C4-2B (cell line): ENCODE measurements at regions not wholly inside any gene's neighbourhood (a gene's known extent, or its start where the extent isn't known, plus 50 kb on each side); places are given as distances from the start of the nearest gene placed in this dataset.

Experiments used
- H3K27ac ChIP-seq: fragments of 450-650 bp; 2 replicates; pipeline ENCODE4 v1.5.1; 2017
- ZFX ChIP-seq: fragments of 450-650 bp; IDR thresholded peaks from 2 replicates; pipeline ENCODE4 v1.6.1; 2017
- TF ChIP-seq, protein P1 (sequence below): fragments of 450-650 bp; conservative IDR thresholded peaks from 2 replicates; pipeline ENCODE4 v1.5.1; 2017; ENCODE audit warnings: mild to moderate bottlenecking

DNA sequence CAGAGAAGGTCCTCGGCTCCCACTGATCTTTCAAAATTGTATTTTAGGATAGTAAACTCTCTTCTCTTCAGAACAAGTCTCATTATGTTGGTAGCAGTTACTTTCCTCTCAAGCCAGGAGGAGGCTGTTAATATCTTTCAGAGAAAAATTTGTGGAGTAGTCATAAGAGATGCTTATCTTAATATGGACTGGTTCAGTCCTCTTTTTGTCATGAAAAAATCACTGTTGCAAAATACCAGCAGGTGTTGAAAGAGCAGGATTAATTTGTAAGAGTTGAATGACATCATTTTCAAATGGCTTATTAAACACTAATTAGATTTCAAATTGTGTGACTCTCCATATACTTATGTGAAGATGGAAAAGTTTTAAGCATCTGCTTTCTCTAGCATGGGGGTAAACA is 662.5 kb downstream of the POM121L12 start:
- H3K27ac ChIP-seq, result no peak overlapping the region

DNA sequence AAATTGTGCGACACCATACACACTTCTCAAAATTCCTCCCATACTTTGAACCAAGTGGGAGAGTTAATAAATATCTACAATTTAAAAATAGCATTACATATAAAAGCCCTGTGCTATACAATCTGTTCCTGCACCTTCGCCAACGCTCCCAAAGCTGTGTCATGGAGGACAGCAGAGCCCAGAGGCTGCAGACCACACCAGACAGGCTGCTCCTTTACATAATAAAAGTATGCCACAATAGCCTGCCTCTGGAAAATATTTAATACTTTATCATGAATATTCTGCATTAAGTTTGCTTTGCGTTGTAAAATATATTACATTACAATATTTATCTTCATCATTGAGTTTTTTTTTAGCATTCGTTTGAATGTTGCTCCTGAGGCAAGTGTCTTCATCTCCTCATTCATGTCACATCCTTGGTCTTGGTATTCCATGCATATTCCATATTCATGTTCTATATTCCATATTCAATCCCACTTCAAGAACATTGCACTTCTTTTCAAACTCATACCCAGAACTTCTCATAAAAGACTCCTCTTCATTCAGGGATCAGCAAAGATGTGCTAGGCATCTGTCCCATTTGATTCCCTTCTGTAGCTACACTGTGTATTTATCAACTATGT is 663.9 kb downstream of the POM121L12 start:
- H3K27ac ChIP-seq, result no peak overlapping the region
- TF ChIP-seq, protein P1, sequence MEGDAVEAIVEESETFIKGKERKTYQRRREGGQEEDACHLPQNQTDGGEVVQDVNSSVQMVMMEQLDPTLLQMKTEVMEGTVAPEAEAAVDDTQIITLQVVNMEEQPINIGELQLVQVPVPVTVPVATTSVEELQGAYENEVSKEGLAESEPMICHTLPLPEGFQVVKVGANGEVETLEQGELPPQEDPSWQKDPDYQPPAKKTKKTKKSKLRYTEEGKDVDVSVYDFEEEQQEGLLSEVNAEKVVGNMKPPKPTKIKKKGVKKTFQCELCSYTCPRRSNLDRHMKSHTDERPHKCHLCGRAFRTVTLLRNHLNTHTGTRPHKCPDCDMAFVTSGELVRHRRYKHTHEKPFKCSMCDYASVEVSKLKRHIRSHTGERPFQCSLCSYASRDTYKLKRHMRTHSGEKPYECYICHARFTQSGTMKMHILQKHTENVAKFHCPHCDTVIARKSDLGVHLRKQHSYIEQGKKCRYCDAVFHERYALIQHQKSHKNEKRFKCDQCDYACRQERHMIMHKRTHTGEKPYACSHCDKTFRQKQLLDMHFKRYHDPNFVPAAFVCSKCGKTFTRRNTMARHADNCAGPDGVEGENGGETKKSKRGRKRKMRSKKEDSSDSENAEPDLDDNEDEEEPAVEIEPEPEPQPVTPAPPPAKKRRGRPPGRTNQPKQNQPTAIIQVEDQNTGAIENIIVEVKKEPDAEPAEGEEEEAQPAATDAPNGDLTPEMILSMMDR, result no peak
- no peak for TF ChIP-seq ZFX

More for the DNA sequence above, 662.5 kb downstream of the POM121L12 start:
- TF ChIP-seq ZFX, result no peak
- TF ChIP-seq, protein P1, result no peak

DNA sequence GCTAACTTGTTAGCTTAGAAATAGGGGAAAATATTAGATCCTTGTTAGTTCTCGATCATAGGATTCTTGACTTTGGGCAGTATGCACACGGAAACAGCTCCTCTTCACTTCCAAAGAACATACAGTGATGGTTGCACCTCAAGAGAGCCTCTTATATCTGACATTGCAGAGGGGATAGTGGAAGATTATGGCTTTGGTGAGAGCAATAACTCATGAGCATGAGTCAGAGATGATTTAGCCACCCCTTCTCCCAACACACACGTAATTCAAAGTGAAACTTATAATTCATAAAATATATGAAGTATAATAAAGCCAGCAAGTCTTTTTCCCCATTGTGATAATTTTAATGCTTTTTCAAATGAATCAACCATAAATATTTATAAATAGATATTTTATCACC is 683.7 kb downstream of the POM121L12 start:
- no peak overlapping the region for H3K27ac ChIP-seq
- TF ChIP-seq, protein P1, result no peak
- TF ChIP-seq ZFX, result no peak

DNA sequence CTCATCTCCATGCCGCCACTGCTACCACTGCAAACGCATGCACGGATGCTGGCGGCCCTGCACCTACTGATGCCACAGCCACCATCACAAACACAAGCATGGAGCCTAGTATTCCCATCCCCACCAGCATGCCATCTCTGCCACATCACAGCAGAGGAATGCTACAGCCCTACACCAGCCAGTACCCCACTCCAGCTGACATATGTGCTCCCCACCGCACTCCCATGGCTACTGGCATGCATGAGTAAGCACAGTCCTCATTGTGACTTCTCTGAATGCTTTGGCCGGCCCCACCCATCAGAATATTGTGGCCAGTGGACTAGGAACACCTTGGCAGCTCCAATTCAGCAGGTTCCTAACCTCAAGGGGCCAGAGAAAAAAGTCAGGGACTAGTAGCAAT is 705.5 kb downstream of the POM121L12 start:
- TF ChIP-seq, protein P1, result no peak
- TF ChIP-seq ZFX, result no peak
- no peak overlapping the region for H3K27ac ChIP-seq

DNA sequence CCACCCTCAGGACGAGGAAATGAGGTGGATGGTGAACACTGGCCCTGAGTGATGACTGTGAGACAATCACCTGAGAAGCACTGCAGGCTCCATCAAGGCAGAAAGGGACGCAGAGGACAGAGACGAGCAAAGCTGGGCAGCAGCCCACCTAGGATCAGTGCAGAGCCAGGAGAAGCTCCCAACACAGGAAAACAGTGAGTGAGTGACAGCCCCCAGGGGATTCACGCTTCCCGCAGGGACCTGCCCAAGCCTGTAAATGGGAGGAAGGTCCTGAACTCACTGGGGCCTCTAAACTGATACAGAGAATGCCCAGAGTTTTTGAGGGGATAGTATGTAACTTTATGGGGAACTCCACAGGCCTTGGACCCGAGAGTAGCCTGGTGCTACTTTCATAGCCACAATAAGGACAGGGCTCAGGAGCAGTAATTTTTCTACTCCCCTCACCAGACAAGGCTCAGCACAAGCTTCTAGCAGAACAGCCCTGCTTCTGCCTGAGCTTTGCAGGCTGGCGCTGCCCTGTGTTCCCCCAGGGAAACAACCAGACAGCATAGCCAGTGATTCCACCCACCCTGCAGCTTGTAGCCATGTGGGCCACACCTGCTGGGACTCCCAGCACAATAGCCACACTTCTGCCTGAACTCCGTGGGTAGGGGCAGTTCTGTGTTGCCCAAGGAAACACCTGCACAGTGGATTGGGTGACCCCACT is 708.4 kb downstream of the POM121L12 start:
- TF ChIP-seq, protein P1, result no peak
- TF ChIP-seq ZFX, result no peak
- H3K27ac ChIP-seq, result no peak overlapping the region

DNA sequence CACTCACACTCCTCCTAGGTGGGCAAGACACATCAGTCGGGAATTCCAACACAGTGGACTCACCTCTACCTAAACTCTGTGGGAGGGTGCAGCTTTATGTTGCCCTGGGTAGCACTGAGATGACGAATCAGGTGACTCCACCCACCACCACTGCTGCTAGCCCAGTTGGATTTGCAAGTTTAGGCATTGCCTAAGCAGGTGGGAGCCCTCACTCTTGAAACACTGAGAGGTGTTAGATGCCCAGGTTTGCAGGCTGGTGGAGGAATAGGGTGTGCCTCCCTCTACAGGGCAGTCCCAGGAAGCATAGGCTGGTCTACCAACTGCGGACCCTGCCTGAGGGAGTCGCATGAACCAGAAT is 708.9 kb downstream of the POM121L12 start:
- no peak overlapping the region for H3K27ac ChIP-seq
- TF ChIP-seq, protein P1, result no peak
- no peak for TF ChIP-seq ZFX

DNA sequence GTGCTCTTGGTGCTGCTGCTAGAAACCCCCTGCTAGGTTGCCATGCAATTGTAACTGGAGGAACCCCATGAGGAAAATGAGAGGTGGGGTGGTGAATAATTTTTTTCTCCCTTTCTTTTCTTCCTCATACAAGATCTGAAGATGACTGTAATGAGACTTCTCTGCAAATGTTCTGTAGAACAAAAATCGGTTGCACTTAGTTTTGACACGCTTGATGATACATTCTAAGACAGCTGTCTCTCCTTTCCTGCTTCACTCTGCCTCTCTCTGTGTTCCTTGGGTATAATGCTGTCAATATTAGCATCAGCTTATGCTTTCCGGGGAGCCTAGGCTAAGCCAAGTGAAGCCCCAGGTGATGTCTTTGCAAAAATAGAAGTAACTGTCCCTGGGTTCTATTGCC is 721.5 kb downstream of the POM121L12 start:
- no peak overlapping the region for H3K27ac ChIP-seq
- TF ChIP-seq, protein P1, result no peak
- TF ChIP-seq ZFX, result no peak
